NOMO-1 treated with dmso at 0.1 percent for 144 hours (cell line): ENCODE measurements at regions not wholly inside any gene's neighbourhood (a gene's known extent, or its start where the extent isn't known, plus 50 kb on each side); places are given as distances from the start of the nearest gene placed in this dataset.

ENCODE experiments used
- DNase-seq: peaks from one replicate; lab custom pipeline; 2025; ENCODE audit not compliant: unreplicated experiment; lab: John Stamatoyannopoulos, UW

DNA sequence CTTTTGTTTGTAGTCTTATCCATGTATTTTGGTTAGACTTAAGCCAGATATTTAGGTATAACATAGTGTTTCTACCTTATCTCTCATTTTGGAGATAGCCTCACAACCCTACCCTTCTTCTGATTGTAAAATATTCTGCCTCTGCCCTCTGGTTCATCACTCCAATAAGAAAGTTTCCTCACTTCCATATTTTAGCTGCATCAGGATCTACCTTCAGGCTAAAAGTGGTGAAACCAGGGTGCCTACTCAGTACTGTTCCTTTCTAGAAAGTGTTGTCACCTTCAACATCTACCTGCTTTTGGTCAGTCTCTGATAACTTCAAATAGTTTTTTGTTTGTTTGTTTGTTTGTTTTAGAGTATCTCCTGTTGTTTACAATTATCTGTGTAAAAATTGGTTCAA, 294.6 kb downstream of the ANXA1 start:
- no peak for DNase-seq

DNA sequence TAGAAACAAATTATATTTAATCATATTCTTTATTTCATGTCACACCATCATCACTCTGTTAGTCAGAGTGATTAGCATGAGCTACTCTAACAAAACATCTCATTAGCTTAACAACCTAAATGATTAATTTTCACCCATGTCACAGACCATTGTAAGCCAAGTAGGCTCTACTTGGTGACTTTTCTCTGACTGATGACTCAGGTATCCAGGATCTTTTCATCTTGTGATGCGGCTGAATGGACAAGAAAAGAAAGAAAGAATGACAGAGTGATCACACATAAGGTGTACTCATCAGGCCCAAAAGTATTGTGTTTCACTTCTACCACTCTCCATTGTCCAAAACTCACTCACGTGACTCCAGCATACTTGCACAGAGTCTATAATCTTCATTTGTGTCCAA, 299.3 kb downstream of the ANXA1 start:
- no peak for DNase-seq

DNA sequence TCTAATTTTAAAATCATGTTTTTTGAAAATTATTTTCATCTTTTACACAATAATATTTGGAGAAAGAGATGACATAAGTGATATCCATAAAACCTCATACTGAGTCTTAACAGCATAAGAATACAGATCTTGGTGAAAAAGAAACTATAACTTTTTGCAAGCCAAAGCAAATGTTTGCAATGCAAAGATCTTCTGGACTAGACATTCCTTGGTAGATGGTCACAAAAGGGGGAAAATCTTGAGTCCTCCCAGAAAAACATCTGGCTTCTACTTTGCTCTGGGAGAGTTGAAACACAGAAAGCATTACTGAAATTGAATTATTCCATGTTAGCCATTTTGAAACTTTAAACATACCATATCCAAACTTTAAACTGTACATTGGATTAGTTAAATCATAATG, 308.2 kb downstream of the ANXA1 start:
- no peak for DNase-seq

DNA sequence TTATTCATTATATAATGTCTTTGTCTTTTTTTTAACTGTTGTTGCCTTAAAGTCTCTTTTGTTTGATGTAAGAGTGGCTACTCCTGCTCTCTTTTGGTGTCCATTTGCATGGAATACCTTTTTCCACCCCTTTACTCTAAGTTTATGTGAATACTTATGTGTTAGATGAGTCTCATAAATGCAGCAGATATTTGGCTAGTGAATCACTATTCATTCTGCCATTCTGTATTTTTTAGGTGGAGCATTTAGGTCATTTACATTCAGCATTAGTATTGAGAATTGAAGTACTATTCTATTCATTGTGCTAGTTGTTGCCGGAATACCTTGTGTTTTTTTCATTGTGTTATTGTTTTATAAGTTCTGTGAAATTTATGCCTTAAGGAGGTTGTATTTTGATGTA, 317.1 kb downstream of the ANXA1 start:
- DNase-seq: no peak

DNA sequence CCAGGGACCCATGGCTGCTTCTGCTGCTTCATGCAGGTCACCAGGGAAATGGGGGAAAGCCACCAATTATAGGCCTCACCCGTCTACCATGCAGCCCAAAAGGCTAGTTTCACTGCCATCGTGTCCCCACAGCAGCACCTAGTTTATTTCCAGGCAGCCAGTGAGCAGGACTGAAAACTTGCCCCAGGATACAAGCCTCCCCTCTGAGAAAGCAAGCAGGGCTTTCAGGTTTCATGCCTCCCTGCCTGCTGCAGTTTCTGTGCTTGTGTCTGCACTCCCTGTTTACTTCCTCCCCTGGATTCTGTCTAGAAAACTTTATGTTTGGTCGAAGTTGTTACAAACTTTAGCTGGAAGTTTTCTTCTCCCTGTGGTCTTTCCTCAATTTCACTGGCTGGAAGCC, 319.1 kb downstream of the ANXA1 start:
- DNase-seq: no peak

DNA sequence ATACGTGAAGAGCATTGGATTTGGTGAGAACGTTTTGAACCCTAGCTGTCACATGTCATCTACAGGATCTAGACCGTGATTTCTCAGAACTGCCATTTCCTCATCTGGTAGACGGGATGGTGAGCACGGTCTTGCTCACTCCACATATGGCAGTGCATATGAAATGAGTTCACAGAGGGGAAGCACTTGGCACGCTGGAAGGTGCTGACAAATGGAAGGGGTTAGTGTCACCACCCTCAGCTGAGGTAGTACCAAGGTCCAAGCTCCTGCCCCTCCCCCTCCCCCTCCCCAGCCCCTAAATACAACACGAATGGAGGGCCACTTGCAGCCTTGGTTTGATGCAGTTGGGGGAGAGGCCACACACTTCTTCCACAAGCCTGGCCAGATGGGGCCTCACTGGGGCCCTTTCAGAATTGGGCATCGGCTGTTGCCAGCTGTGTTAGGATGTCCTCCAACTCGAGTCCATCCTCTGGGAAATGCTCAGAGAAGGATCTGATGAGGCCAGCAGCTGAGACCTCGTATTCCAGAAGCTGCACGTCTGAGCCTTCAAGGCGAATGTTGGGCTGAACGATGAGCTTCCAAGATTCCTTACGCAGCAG, 322.4 kb downstream of the ANXA1 start:
- no peak for DNase-seq

DNA sequence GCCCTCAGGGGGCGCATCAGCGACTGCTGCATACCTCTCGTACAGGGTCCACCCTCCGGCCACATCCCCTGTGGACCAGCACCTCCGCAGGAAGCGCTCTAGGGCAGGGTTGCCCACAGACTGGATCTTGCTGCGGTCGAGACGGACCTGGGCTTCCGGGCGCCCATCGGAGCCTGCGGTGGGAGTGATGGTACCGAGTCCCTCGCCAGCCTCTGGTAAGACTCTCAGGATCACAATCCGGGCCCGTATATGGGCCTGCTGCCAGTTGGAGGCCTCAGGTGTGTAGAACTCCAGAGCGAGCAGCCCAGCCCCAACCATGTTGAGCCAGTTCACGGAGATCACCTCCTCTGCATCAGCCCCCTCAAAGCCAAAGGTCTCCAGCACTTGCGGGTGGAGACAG, 323.0 kb downstream of the ANXA1 start:
- no peak for DNase-seq

DNA sequence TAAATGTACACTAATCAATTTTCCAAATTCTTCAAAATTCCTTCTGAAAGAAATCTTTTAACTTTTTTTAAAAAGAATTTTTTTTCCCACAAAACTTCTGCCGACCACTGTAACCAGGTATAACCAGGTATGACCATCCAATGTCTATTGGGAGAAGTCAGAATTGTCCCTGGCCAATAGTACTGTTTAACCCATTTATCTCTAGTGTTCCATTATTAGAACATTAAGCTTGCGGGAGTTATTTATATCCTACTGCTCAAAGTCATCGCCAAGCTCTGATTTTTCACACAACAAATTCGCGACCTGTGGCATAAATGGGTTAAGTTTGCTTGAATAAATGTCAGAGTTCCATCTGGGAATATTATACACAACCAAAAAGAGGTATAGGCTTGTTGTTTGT, 343.2 kb downstream of the ANXA1 start:
- DNase-seq: no peak

DNA sequence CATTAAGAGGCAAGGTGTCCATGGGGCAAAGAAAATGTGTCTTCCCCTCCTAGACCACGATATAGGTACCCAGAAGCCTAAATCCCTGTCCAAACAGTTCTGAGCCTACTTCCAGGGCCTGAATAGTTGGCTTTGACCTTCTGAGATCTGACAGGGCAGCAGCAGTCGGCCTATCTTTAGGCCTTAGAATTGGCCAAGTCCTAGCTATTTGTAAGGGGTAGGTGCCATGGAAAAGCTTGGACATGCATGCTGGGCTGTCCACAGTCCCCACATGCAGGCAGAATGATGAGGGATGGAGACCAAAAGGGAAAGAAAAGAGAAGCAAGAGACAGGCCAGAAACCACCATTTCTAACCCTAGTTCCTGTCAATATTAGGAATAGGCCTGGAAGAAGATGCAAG, 346.1 kb downstream of the ANXA1 start:
- no peak for DNase-seq

DNA sequence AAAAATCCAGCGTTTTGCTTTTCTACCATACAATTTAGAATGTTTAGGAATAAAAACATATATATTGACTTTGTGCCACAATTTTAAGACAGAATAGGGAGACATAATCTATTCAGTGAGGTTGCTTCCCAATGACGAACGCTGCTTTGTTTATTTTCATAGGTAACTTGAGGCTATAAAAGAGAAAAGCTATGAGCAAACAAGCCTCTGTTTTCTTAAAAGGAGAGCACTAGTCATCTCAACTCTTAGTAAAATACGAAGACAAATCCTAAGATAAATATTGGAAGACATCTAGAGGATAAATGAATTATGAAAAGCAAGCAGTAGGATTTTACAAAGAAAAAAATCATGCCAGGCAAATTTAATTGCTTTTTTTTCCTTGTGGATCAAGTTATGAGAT, 363.6 kb downstream of the ANXA1 start:
- DNase-seq: no peak

DNA sequence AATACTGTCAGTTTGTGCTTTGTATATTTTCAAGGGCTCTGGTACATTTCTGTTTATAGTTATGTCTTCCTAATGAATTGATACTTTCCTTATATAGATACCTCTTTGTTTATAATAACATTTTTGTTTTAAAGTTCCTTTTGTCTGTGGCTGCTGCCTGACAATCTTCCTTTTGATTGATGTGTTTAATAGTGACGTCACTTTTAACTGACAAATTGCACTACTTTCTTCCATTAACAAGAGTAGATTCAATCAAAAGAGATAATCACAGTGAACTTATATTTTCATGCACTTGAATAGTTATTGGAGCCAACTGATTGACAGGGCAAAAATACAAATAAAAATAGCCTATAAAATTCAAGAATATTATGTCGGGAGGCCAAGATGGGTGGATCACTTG, 371.7 kb downstream of the ANXA1 start:
- no peak for DNase-seq

DNA sequence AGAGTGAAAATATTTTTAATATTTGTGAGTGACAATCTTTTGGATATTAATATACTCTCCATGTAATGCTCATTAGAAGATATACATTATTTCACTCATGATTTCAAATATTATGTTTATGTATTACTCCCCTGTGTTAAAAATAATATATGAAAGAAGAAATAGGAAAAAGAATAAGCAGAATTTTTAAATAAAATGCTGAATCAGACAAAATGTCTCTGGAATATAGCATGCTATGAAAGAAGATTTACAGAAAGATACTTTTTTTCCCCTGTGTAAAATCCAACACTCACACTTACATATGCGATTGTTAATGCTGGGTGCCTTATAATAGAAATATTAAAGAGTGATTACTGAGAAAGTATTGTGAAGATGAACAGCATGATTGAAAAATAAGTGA, 373.7 kb downstream of the ANXA1 start:
- no peak for DNase-seq

DNA sequence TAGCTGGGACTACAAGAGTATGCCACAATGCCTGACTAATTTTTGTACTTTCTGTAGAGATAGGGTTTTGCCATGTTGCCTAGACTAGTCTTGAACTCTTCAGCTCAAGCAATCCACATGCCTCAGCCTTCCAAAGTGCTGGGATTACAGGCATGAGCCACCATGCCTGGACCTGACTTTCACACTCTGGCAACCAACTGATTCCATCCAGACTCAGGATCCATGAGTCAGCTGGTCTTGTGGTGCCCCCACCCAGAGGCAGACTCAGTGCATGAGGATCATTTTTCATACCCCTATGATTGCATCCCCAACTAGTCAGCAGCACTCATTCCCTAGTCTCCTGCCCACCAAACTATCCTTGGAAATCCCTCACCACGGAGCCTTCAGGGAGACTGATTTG, 375.9 kb downstream of the ANXA1 start:
- DNase-seq: no peak

DNA sequence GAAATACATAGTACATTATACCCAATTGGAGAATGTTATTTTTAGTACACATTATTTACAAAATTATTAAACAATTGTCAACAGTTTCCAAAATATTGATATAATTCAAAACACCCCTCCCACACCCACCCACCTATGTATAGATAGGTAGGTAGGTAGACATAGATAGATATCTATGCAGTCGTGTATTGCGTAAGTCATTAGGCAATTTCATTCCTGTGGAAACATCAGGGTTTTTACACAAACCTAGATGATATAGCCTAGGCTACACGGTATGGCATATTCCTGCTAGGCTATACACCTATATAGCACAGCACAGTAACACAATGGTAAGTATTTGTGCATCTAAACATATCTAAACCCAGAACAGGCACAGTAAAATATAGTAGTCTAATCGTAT, 377.3 kb downstream of the ANXA1 start:
- no peak for DNase-seq

DNA sequence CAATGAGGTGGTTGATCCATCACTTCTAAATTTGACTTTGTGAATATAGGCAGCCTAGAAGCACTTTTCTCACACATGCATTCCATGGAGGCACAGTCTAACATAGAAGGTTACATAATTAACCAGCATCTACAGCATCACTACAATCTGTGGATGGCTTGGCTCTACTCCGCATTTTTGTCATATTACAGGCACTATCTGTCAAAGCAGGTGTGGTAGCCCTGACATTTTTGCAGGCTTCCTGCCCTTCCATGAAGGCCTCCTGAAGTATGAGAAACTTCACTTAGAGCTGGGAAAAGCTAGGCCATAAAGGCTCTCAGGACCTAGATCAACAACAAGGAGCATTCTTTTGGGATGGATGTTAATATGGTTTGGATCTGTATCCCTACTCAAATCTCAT, 378.0 kb downstream of the ANXA1 start:
- no peak for DNase-seq

DNA sequence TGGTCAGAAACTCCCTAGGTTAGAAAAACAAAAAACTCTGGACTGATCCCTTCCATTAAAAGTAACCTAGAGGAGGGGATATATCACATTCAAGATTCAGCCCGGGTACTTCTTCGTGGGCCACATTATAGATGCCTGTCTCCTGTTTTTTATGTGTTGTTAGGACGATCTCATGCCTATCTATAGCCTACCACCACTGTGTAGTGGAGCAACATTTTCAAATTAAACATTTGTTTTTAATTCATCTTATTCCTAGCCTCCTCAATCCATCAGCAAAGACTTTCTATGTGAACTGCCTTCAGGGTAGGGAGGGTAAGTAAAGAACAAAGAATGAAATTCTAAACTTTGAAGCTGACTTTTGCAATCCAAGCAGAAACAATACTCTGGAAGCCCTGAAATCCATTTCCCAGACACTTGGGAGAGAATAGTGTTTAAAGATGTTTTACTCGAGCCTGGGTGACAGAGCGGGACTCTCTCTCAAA, 379.4 kb downstream of the ANXA1 start:
- no peak for DNase-seq

DNA sequence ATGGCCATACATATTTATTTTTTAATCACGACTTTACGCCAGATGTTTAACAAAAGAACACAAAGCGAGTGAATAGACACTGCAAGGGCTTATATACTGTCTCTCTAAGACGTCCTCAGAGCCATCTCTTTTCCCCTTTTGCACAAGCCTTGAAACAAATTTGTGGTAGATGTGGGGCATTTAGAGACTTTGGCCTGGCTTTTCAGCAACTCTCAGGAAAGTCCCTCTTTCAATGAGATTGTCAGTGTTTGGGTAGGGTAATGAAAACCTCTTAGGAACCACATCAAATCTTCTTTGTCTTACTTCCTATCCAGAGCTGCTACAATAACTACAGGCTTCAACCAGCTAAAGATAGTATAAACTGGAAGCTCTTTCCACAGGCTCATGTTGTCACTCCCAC, 380.0 kb downstream of the ANXA1 start:
- DNase-seq: no peak

DNA sequence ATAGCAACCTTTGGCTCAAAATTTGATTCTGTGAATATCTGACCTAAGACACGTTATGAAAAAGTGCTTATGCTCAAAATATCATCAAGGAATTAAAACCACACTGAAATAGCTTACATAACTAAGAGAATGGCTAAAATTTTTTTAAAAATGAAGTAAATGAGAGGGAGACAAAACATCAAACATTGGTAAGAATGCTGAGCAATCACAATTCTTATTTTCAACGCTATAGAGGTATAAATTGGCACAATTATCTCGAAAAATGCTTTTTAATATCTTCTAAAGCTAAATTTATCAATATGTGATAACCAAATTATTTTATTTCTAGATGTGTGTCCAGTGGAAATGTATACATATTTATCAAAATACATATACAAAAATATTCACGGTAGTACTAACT, 381.3 kb downstream of the ANXA1 start:
- no peak for DNase-seq

DNA sequence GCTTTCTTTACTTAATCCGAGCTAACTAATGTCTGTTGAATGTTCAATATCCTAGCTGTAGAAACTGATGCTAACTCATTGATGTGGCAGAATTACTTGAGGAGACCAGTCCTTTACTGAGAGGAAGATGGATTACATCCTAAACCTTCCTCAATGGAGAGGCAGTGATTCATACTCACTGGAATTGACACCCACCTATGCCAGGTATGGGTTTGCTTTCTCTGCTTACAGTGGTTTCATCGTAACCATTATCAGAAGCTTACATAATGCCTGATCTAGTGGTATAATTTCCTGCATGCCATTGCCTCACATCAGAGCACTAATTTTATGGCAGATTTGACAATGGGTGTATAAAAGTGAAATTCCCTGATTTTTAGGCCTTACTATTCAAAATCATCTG, 384.7 kb downstream of the ANXA1 start:
- DNase-seq: no peak

DNA sequence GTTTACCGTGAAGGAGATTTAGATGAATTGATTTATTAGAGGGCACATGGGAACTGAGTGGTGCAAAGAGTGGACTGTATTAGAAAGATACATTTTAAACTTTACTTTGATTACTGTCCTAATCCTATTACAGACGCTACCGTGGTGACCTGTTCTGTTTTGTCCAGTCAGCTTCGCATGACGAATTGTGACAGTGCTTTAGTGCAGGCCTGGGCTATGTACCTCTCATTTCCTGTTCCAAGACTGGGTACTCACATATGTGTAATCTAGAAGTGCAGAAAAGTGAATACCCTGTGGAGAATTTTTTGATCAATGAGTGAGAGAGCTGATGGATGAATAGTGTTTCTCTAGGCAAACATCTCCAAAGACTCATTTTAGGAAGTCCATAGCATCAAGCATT, 385.9 kb downstream of the ANXA1 start:
- DNase-seq: no peak

DNA sequence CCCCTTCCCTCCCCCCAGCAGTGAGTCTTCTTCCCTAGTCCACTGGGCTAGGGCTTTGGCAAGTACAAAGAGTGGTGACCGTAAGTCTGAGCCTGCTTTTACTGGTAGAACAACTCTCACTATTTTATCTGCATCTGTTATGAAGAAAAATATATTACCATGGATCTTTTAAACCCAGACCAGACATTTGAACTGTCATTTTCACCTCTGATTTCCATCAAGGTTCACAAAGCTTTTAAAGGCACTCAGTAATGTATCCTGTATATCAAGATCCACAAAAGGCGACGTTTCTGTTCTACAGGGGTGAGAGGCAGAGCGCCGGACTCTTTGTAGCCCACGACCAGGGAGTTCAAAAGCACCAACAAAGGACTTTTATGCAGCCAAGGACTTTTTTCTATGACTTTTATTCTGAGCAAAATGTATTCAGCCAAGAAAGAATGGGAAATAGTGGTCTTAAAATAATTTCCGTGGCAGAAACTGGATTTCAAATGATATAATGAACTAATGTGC, 388.3 kb downstream of the ANXA1 start:
- DNase-seq: no peak

DNA sequence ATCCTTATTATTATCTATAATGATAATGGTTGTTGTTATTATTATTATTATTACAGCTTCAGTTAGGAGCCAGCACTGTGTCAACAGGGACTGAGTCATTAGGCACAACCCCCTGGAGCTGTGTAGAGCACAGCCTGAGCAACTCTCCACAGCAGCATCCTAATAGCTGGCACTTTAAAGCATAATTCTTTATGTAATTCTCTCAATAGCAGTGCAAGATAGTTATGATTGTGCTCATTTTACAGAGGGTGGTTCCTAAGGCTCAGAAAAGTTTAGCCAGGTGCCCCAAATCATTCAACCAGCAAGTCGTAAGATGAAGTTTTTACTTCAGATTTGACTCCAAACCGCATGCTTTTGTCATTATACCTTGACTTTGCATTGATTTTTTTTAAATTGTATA, 390.3 kb downstream of the ANXA1 start:
- no peak for DNase-seq

DNA sequence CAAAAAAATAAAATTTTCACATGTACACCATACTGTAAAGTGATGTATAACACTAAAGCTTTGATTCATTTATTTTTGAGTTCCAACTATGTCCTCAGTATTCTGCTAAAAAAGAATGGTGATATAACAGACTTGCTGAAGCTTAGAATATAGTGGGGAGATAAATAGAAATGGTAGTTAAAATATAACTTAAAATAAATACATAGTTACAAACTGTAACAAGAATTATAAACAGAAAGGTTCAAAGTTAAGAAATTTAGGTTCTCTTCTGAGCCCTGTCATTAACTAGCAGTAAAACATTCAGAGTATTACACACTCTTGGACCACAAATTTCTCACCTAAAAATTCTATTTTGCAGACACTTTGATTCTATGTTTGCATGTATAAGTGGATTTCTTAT, 392.1 kb downstream of the ANXA1 start:
- no peak for DNase-seq

DNA sequence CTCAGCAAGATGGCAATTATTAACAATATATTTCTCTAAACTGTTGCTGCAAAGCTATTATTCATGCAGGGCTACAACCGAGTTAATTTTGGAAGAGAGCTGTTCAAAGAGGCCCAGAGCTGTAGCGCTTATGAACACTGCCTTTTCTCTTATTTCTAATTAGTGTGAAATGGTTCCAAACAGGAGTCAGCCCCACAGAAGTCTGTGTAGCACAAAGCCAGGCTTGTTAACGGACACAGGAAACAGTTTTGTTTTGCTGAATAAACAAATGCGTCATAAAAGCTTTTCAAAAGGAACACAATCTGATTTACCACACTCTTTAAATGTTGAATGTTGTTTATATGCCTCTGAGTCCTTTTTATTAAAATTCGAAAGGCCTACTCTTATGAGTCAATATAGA, 396.5 kb downstream of the ANXA1 start:
- no peak for DNase-seq
